ENCODE measurements at regions not wholly inside any gene's neighbourhood (a gene's known extent, or its start where the extent isn't known, plus 50 kb on each side); places are given as distances from the start of the nearest gene placed in this dataset.
A peak's percentile ranks its signal among the peaks of the same experiment; 100 is the strongest.

DNA sequence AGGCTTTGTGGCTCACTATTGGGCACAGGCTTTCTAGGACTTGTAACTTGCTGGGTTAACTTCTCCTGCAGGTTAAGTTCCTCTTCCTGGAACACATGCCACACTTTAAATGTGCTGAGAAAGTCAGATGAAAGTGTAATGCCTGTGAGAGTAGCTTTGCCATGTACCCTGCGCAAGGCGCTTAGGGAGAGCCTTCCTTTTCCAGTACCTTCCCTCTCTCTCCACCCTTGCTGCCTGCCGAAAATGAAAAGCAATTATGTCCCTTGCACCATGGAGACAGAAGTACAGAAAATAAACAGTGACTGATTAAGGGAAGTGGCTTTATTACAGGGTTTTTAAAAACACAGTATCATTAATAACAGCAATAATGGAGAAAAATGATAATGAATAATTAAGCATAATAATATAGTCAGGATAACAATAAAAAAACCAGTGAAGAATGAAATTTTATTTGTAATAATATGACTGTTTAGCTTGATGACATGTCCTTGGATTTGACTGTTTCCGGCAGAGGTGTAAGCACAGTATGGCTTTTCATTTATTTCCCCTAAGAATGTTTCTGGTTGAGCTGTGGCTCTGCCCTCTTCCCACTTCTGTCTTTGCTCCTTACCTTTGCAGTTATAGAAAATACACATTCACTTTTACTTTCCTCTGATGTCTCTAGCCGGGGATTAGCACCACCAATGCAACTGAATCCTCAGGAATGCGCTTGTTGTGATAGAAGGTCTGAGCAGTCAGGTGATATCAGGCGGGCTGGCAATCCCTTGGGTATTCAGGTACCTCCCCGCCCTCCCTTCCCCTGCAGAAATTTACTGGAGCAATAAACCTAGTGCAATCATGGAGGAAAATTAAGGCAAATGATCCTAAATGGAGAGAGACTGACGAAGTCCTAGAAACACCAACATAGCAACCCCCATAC lies 472.3 kb upstream of the CITED2 start:
- H3K9me3 Mint-ChIP-seq = peaks cover 6% of the 10 kb centered on the region
- peaks cover 28% of the 10 kb centered on the region for H3K4me1 Mint-ChIP-seq
- ATAC-seq (ENCODE audit: low read depth) (no peak), DNase-seq (no peak)
- ChIA-PET CTCF (no interaction called here), POLR2A (interaction anchor here (0.6 kb wide), 1 partner anchor 9 kb away, joined by 3 read pairs; no protein-coding TSS in a partner anchor)
- H3K27ac Mint-ChIP-seq = no peak overlapping the region
- H3K36me3 Mint-ChIP-seq (ENCODE audit: low read depth) = no peaks in the 10 kb centered on the region
- no peaks in the 10 kb centered on the region for H3K27me3 Mint-ChIP-seq
- no peak overlapping the region for H3K4me3 Mint-ChIP-seq
- TF ChIP-seq, protein P1, sequence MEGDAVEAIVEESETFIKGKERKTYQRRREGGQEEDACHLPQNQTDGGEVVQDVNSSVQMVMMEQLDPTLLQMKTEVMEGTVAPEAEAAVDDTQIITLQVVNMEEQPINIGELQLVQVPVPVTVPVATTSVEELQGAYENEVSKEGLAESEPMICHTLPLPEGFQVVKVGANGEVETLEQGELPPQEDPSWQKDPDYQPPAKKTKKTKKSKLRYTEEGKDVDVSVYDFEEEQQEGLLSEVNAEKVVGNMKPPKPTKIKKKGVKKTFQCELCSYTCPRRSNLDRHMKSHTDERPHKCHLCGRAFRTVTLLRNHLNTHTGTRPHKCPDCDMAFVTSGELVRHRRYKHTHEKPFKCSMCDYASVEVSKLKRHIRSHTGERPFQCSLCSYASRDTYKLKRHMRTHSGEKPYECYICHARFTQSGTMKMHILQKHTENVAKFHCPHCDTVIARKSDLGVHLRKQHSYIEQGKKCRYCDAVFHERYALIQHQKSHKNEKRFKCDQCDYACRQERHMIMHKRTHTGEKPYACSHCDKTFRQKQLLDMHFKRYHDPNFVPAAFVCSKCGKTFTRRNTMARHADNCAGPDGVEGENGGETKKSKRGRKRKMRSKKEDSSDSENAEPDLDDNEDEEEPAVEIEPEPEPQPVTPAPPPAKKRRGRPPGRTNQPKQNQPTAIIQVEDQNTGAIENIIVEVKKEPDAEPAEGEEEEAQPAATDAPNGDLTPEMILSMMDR (IDR thresholded peaks at IDR 0.05) = no peak
- intact Hi-C loops (cut with micrococcal nuclease) = no loop called here

DNA sequence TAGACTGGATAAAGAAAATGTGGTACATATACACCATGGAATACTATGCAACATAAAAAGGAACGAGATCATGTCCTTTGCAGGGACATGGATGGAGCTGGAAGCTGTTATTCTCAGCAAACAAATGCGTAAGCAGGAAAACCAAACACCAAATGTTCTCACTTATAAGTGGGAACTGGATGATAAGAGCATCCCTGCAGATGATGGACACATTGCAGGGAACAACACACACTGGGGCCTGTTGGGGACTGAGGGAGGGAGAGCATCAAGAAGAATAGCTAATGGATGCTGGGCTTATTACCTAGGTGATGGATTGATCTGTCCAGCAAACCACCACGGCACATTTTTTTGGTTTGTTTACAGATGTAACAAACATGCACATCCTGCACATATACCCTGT lies 470.5 kb upstream of the CITED2 start:
- Mint-ChIP-seq H3K4me3 (no peak overlapping the region), H3K27ac (no peak overlapping the region), H3K9me3 (peaks cover 3% of the 10 kb centered on the region), H3K36me3 (ENCODE audit: low read depth) (no peaks in the 10 kb centered on the region), H3K27me3 (no peaks in the 10 kb centered on the region), H3K4me1 (peaks cover 43% of the 10 kb centered on the region)
- POLR2A ChIA-PET = no interaction called here
- CTCF ChIA-PET = no interaction called here
- DNase-seq = no peak
- no peak for ATAC-seq (ENCODE audit: low read depth)
- intact Hi-C loops (cut with micrococcal nuclease) = no loop called here
- TF ChIP-seq, protein P1 (IDR thresholded peaks at IDR 0.05) = no peak

DNA sequence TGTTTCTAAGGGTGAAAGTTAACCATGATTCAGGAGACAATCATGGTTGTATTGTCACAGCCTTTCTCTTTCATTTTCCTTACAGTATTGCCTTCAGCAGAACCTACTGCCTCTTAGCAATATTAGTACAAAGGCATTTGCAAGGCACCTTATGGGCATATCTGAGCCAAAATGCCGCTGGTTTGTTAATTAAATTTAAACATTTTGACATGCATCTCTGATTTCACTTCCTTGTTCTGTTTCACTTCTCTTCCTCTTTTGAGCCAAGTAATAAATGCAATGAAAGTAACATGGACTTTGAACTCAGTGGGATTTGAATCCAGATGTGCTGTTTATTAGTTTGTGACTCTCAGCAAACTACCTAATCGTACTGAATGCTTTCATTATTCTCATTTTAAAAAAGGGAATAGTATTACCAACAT lies 467.4 kb upstream of the CITED2 start:
- intact Hi-C loops (cut with micrococcal nuclease) = loop anchor here (2.0 kb wide), 1 partner anchor 467 kb away; the partner anchor contains the start of gene CITED2
- ChIA-PET CTCF (interaction anchor here (0.6 to 0.9 kb wide), 2 partner anchors 472 to 717 kb away, joined by 4 to 5 read pairs; no protein-coding TSS in a partner anchor), POLR2A (no interaction called here)
- Mint-ChIP-seq H3K4me3 (peak overlapping the region; percentile 60), H3K4me1 (peaks cover 51% of the 10 kb centered on the region), H3K9me3 (peaks cover 5% of the 10 kb centered on the region), H3K27ac (peak overlapping the region; percentile 51), H3K36me3 (ENCODE audit: low read depth) (no peaks in the 10 kb centered on the region), H3K27me3 (no peaks in the 10 kb centered on the region)
- TF ChIP-seq, protein P1 (IDR thresholded peaks at IDR 0.05) = no peak
- no peak for DNase-seq
- ATAC-seq (ENCODE audit: low read depth) = peak; percentile 84

DNA sequence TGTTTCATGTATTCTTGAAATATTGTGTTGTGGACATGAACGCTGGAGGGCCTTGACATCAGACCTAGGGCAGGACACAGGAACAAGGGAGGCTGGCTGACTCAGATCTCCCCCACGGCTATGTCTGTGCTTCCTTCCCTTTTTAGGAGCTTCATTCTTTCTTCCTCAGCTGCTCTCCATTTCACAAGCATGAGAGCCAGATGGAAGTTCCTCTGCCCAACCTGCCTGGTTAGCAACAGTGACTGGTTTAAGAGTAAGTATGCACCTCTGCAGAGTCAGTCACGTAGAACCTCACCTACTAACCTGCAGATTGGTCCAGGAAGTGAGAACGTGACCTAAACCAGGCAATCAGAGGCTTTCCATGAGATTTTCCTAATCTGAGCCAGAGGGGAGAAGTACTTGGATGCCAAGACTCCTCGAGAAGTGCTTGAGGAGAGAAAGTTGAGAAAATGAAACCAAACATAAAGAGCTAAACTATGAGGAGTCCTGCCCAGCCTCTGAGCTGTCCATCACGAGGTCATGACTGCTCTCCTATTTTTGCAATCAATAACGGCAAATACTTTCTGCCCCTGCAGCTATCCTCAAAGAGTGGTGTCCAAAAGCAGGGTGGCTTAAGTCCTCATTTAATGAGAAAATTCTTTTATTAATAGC lies 465.2 kb upstream of the CITED2 start:
- Mint-ChIP-seq H3K4me1 (peaks cover 37% of the 10 kb centered on the region), H3K27me3 (no peaks in the 10 kb centered on the region), H3K36me3 (ENCODE audit: low read depth) (no peaks in the 10 kb centered on the region), H3K4me3 (peak overlapping the region; percentile 19), H3K27ac (no peak overlapping the region), H3K9me3 (peaks cover 2% of the 10 kb centered on the region)
- CTCF ChIA-PET = no interaction called here
- TF ChIP-seq, protein P1 (IDR thresholded peaks at IDR 0.05) = no peak
- DNase-seq = no peak
- intact Hi-C loops (cut with micrococcal nuclease) = loop anchor here (2.0 kb wide), 1 partner anchor 465 kb away; the partner anchor contains the start of gene CITED2
- ATAC-seq (ENCODE audit: low read depth) = no peak
- POLR2A ChIA-PET = interaction anchor here (0.7 kb wide), 1 partner anchor 465 kb away, joined by 3 read pairs; the partner anchor contains the start of gene CITED2

DNA sequence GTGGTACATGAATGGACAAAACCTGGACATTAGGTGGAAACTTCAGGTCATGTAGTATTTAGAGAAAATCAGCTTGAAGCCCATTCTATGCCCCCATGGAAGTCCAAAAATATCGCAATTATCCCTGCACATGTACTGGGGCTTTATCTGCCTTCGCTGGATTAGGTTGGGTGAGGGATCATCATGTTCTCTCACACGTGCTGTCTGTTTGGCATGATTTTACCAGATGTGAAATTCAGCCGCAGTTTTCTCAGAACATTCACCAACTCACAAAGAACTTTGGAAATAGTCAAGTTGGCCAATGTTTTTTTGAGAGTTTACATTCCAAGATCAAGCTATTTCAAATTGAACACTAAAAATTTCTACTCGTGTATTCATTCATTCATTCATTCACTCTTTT lies 459.8 kb upstream of the CITED2 start:
- ChIA-PET POLR2A (no interaction called here), CTCF (no interaction called here)
- TF ChIP-seq, protein P1 (IDR thresholded peaks at IDR 0.05) = no peak
- peaks cover 2% of the 10 kb centered on the region for H3K27me3 Mint-ChIP-seq
- peaks cover 6% of the 10 kb centered on the region for H3K4me1 Mint-ChIP-seq
- no peak for DNase-seq
- H3K4me3 Mint-ChIP-seq = no peak overlapping the region
- H3K36me3 Mint-ChIP-seq (ENCODE audit: low read depth) = no peaks in the 10 kb centered on the region
- peaks cover 2% of the 10 kb centered on the region for H3K9me3 Mint-ChIP-seq
- H3K27ac Mint-ChIP-seq = no peak overlapping the region
- no peak for ATAC-seq (ENCODE audit: low read depth)
- intact Hi-C loops (cut with micrococcal nuclease) = no loop called here
